ENCODE measurements at regions not wholly inside any gene's neighbourhood (a gene's known extent, or its start where the extent isn't known, plus 50 kb on each side); places are given as distances from the start of the nearest gene placed in this dataset.

DNA sequence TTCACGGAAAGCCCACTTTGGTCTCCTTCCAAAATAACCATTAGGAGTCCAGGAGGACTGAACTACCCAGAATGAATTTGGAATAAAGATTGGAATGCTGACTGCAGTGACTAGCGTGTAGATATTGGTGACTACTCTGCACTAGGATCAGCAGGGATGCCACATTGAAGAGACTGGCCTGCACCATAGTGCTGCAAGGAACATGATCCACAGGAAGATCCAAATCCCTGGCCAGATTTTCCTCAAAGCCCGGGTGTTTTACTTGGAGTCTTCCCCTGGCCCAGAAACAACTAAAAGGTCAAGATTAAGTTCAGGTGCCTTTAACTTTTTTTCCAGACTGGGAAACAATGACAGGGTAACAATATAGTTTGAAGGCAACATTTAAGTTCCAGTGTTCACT is 870.4 kb downstream of the CDH8 start:
- Mint-ChIP-seq H3K27me3 (ENCODE audit: low read depth) (peaks cover 4% of the 10 kb centered on the region), H3K4me1 (no peaks in the 10 kb centered on the region), H3K27ac (no peak overlapping the region), H3K4me3 (no peak overlapping the region), H3K36me3 (no peaks in the 10 kb centered on the region), H3K9me3 (no peaks in the 10 kb centered on the region)
- TF ChIP-seq, protein P1, sequence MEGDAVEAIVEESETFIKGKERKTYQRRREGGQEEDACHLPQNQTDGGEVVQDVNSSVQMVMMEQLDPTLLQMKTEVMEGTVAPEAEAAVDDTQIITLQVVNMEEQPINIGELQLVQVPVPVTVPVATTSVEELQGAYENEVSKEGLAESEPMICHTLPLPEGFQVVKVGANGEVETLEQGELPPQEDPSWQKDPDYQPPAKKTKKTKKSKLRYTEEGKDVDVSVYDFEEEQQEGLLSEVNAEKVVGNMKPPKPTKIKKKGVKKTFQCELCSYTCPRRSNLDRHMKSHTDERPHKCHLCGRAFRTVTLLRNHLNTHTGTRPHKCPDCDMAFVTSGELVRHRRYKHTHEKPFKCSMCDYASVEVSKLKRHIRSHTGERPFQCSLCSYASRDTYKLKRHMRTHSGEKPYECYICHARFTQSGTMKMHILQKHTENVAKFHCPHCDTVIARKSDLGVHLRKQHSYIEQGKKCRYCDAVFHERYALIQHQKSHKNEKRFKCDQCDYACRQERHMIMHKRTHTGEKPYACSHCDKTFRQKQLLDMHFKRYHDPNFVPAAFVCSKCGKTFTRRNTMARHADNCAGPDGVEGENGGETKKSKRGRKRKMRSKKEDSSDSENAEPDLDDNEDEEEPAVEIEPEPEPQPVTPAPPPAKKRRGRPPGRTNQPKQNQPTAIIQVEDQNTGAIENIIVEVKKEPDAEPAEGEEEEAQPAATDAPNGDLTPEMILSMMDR (IDR thresholded peaks at IDR 0.05; ENCODE audit: unreplicated experiment): no peak
- DNase-seq (ENCODE audit: low spot score in 2 of 2, unreplicated experiment in 2 of 2): no peak

DNA sequence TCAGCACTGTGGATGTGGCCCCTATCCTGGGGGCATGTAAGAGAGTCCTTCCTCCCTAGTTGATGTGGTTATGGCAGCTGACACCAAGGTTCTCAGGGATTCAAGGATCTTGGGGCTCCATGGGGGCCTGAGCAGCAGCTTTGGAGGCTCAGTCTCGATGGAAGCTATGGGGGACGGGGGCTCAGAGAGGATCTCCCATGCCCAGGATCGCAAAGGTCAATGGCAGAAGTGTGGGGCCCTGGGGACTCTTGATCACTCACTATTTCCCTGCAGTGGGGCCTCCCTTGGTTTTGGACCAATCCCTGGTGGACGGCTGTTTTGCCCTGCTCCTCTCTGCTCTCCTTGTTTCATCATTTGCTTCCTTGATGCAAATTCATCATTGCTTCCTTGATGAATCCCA is 885.9 kb downstream of the CDH8 start:
- Mint-ChIP-seq H3K4me1 (no peaks in the 10 kb centered on the region), H3K4me3 (no peak overlapping the region), H3K36me3 (no peaks in the 10 kb centered on the region), H3K9me3 (peaks cover 3% of the 10 kb centered on the region), H3K27me3 (ENCODE audit: low read depth) (no peaks in the 10 kb centered on the region), H3K27ac (no peak overlapping the region)
- TF ChIP-seq, protein P1 (IDR thresholded peaks at IDR 0.05; ENCODE audit: unreplicated experiment): no peak
- no peak for DNase-seq (ENCODE audit: low spot score in 2 of 2, unreplicated experiment in 2 of 2)

GRCh38 chr16:61149709-61150108 is 886.5 kb downstream of the CDH8 start:
- no peak overlapping the region for H3K27ac Mint-ChIP-seq
- no peak for DNase-seq (ENCODE audit: low spot score in 2 of 2, unreplicated experiment in 2 of 2)
- H3K4me3 Mint-ChIP-seq: no peak overlapping the region
- no peaks in the 10 kb centered on the region for H3K4me1 Mint-ChIP-seq
- H3K27me3 Mint-ChIP-seq (ENCODE audit: low read depth): no peaks in the 10 kb centered on the region
- no peaks in the 10 kb centered on the region for H3K36me3 Mint-ChIP-seq
- H3K9me3 Mint-ChIP-seq: no peaks in the 10 kb centered on the region
- TF ChIP-seq, protein P1 (IDR thresholded peaks at IDR 0.05; ENCODE audit: unreplicated experiment): no peak

GRCh38 chr16:61148930-61149329 is 887.3 kb downstream of the CDH8 start:
- TF ChIP-seq, protein P1 (IDR thresholded peaks at IDR 0.05; ENCODE audit: unreplicated experiment): no peak
- no peaks in the 10 kb centered on the region for H3K36me3 Mint-ChIP-seq
- no peak overlapping the region for H3K27ac Mint-ChIP-seq
- no peaks in the 10 kb centered on the region for H3K4me1 Mint-ChIP-seq
- no peak overlapping the region for H3K4me3 Mint-ChIP-seq
- no peak for DNase-seq (ENCODE audit: low spot score in 2 of 2, unreplicated experiment in 2 of 2)
- no peaks in the 10 kb centered on the region for H3K9me3 Mint-ChIP-seq
- no peaks in the 10 kb centered on the region for H3K27me3 Mint-ChIP-seq (ENCODE audit: low read depth)

DNA sequence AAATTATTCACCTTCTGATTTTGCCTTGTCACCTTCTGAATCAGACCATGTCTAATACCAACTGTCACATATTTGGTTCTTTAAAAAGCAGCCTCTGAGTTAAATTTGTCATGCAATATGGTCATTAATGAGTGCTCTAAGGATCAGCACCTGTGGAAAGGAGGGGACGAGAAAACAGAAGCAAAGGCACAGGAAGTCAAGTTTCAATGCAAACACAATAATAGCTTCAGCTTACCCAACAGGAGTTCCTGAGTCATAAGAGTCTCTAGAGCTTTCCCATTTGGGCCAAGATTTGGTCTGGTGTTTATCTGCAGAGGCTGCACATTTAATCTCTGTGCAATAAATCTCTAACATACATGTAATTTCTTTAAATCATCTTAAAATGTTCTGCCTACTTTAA is 889.8 kb downstream of the CDH8 start:
- H3K4me1 Mint-ChIP-seq: no peaks in the 10 kb centered on the region
- DNase-seq (ENCODE audit: low spot score in 2 of 2, unreplicated experiment in 2 of 2): no peak
- no peaks in the 10 kb centered on the region for H3K9me3 Mint-ChIP-seq
- no peaks in the 10 kb centered on the region for H3K36me3 Mint-ChIP-seq
- TF ChIP-seq, protein P1 (IDR thresholded peaks at IDR 0.05; ENCODE audit: unreplicated experiment): no peak
- H3K27ac Mint-ChIP-seq: no peak overlapping the region
- H3K27me3 Mint-ChIP-seq (ENCODE audit: low read depth): no peaks in the 10 kb centered on the region
- H3K4me3 Mint-ChIP-seq: no peak overlapping the region

DNA sequence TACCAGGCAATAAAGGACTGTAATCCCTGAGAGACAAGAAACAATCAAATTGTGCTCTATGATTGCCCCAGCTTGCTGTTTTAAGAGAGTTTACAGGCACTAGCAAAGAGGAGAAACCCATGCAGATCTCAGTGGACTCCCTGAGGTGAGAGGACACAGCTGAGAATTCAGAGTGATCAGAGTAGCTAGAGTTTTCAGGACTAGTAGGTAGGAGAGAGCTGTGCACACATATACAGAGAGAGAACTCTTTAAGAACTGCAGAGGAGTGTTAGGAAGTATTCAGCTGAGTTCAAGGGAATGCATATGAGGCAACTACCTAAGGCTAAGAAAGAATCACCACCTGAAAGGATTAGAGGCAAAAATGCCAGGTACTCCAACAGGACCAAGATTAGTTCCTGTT is 904.8 kb downstream of the CDH8 start:
- Mint-ChIP-seq H3K27me3 (ENCODE audit: low read depth) (peaks cover 15% of the 10 kb centered on the region), H3K36me3 (no peaks in the 10 kb centered on the region), H3K4me3 (no peak overlapping the region), H3K27ac (no peak overlapping the region), H3K9me3 (no peaks in the 10 kb centered on the region), H3K4me1 (no peaks in the 10 kb centered on the region)
- DNase-seq (ENCODE audit: low spot score in 2 of 2, unreplicated experiment in 2 of 2): no peak
- TF ChIP-seq, protein P1 (IDR thresholded peaks at IDR 0.05; ENCODE audit: unreplicated experiment): no peak
